Germinal center (tissue), 1 donor: ENCODE measurements at regions not wholly inside any gene's neighbourhood (a gene's known extent, or its start where the extent isn't known, plus 50 kb on each side); places are given as distances from the start of the nearest gene placed in this dataset.
A peak's percentile ranks its signal among the peaks of the same experiment; 100 is the strongest.
"Not testable (repeated sequence)": the region's sequence is repeated elsewhere in the genome, so short reads cannot be mapped to it uniquely, and the experiment has no call there.

Experiments
- DNase-seq: peaks from one replicate; pipeline ENCODE4 v3.0.0; 2012; ENCODE audit warnings: mixed read lengths, low spot score

- no peak for DNase-seq
Measured at GRCh38 chrX:65610481-65610880, 57.0 kb upstream of the MSN start.

- DNase-seq, result no peak
Measured at GRCh38 chrX:65610040-65610439, 57.4 kb upstream of the MSN start.

- DNase-seq, result no peak
Measured at GRCh38 chrX:65609237-65609636, 58.2 kb upstream of the MSN start.

- no peak for DNase-seq
Measured at GRCh38 chrX:65608026-65608425, 59.4 kb upstream of the MSN start.

- DNase-seq, result no peak
Measured at GRCh38 chrX:65607070-65607742, 60.2 kb upstream of the MSN start.

GRCh38 chrX:65602221-65602560 is 65.3 kb upstream of the MSN start:
- no peak for DNase-seq

GRCh38 chrX:65601530-65602220 is 65.8 kb upstream of the MSN start:
- DNase-seq, result no peak

- no peak for DNase-seq
Measured at GRCh38 chrX:65601126-65601525, 66.3 kb upstream of the MSN start.

- no peak for DNase-seq
Measured at GRCh38 chrX:65600106-65600505, 65.5 kb upstream of the LAS1L start.

- DNase-seq, result no peak
Measured at GRCh38 chrX:65598559-65599147, 64.1 kb upstream of the LAS1L start.

GRCh38 chrX:65596270-65597034 is 61.9 kb upstream of the LAS1L start:
- DNase-seq, result no peak

- peak; percentile 76 for DNase-seq
Measured at GRCh38 chrX:65595460-65595876, 60.9 kb upstream of the LAS1L start.

- DNase-seq, result no peak
Measured at GRCh38 chrX:65591206-65591605, 56.6 kb upstream of the LAS1L start.

- no peak for DNase-seq
Measured at GRCh38 chrX:65589304-65589703, 54.7 kb upstream of the LAS1L start.

GRCh38 chrX:65588795-65589194 is 54.2 kb upstream of the LAS1L start:
- DNase-seq, result no peak

GRCh38 chrX:65587616-65588526 is 53.3 kb upstream of the LAS1L start:
- no peak for DNase-seq

- no peak for DNase-seq
Measured at GRCh38 chrX:65586491-65586890, 51.9 kb upstream of the LAS1L start.

GRCh38 chrX:65585226-65585625 is 50.6 kb upstream of the LAS1L start:
- DNase-seq, result not testable (repeated sequence)
